IPS-18c (cell line): ENCODE measurements at regions not wholly inside any gene's neighbourhood (a gene's known extent, or its start where the extent isn't known, plus 50 kb on each side); places are given as distances from the start of the nearest gene placed in this dataset.

Source experiments
- H3K4me3 ChIP-seq: 2 replicates; pipeline ENCODE4 v1.7.0; 2013; ENCODE audit warnings: low read depth, mild to moderate bottlenecking, low read length, moderate library complexity; ENCODE audit not compliant: insufficient read depth
- H3K9me3 ChIP-seq: one replicate; pipeline ENCODE4 v1.6.1; 2013; ENCODE audit warnings: mild to moderate bottlenecking, low read length, moderate library complexity; ENCODE audit not compliant: control insufficient read depth, insufficient read depth

GRCh38 chr1:72837781-72838180 is 555.4 kb upstream of the NEGR1 start:
- H3K9me3 ChIP-seq, result no peaks in the 10 kb centered on the region
- H3K4me3 ChIP-seq, result no peak overlapping the region

GRCh38 chr1:72830606-72831390 is 548.5 kb upstream of the NEGR1 start:
- no peak overlapping the region for H3K4me3 ChIP-seq
- peaks cover 2% of the 10 kb centered on the region for H3K9me3 ChIP-seq

- no peak overlapping the region for H3K4me3 ChIP-seq
- H3K9me3 ChIP-seq, result peaks cover 2% of the 10 kb centered on the region
Observed at GRCh38 chr1:72827278-72827677, 544.9 kb upstream of the NEGR1 start.

- no peak overlapping the region for H3K4me3 ChIP-seq
- no peaks in the 10 kb centered on the region for H3K9me3 ChIP-seq
Observed at GRCh38 chr1:72804541-72804940, 522.2 kb upstream of the NEGR1 start.

- no peak overlapping the region for H3K4me3 ChIP-seq
- H3K9me3 ChIP-seq, result peaks cover 2% of the 10 kb centered on the region
Observed at GRCh38 chr1:72781038-72781437, 498.7 kb upstream of the NEGR1 start.

- Histone ChIP-seq H3K4me3 (no peak overlapping the region), H3K9me3 (peaks cover 2% of the 10 kb centered on the region)
Observed at GRCh38 chr1:72780212-72780611, 497.9 kb upstream of the NEGR1 start.

- Histone ChIP-seq H3K4me3 (no peak overlapping the region), H3K9me3 (peaks cover 2% of the 10 kb centered on the region)
Observed at GRCh38 chr1:72777918-72778317, 495.6 kb upstream of the NEGR1 start.

- peaks cover 2% of the 10 kb centered on the region for H3K9me3 ChIP-seq
- H3K4me3 ChIP-seq, result no peak overlapping the region
Observed at GRCh38 chr1:72763481-72763880, 481.1 kb upstream of the NEGR1 start.

GRCh38 chr1:72759486-72759885 is 477.1 kb upstream of the NEGR1 start:
- Histone ChIP-seq H3K4me3 (no peak overlapping the region), H3K9me3 (peaks cover 2% of the 10 kb centered on the region)

GRCh38 chr1:72757843-72758242 is 475.5 kb upstream of the NEGR1 start:
- H3K9me3 ChIP-seq, result peaks cover 2% of the 10 kb centered on the region

GRCh38 chr1:72745413-72745812 is 463.1 kb upstream of the NEGR1 start:
- Histone ChIP-seq H3K4me3 (no peak overlapping the region), H3K9me3 (no peaks in the 10 kb centered on the region)

More at GRCh38 chr1:72757843-72758242, 475.5 kb upstream of the NEGR1 start:
- H3K4me3 ChIP-seq, result no peak overlapping the region

- H3K9me3 ChIP-seq, result no peaks in the 10 kb centered on the region
- no peak overlapping the region for H3K4me3 ChIP-seq
Observed at GRCh38 chr1:72734415-72734814, 452.1 kb upstream of the NEGR1 start.

- H3K9me3 ChIP-seq, result no peaks in the 10 kb centered on the region
- no peak overlapping the region for H3K4me3 ChIP-seq
Observed at GRCh38 chr1:72724951-72725861, 442.9 kb upstream of the NEGR1 start.

- Histone ChIP-seq H3K9me3 (no peaks in the 10 kb centered on the region), H3K4me3 (no peak overlapping the region)
Observed at GRCh38 chr1:72705921-72706320, 423.6 kb upstream of the NEGR1 start.

- H3K4me3 ChIP-seq, result no peak overlapping the region
- no peaks in the 10 kb centered on the region for H3K9me3 ChIP-seq
Observed at GRCh38 chr1:72704841-72705477, 422.6 kb upstream of the NEGR1 start.

- H3K9me3 ChIP-seq, result peaks cover 3% of the 10 kb centered on the region
- no peak overlapping the region for H3K4me3 ChIP-seq
Observed at GRCh38 chr1:72697410-72697809, 415.1 kb upstream of the NEGR1 start.

GRCh38 chr1:72693899-72694298 is 411.6 kb upstream of the NEGR1 start:
- Histone ChIP-seq H3K4me3 (no peak overlapping the region), H3K9me3 (peaks cover 5% of the 10 kb centered on the region)

GRCh38 chr1:72693376-72693775 is 411.0 kb upstream of the NEGR1 start:
- Histone ChIP-seq H3K9me3 (peaks cover 5% of the 10 kb centered on the region), H3K4me3 (no peak overlapping the region)
